ENCODE measurements at regions not wholly inside any gene's neighbourhood (a gene's known extent, or its start where the extent isn't known, plus 50 kb on each side); places are given as distances from the start of the nearest gene placed in this dataset.

- intact Hi-C loops (cut with DNase I): no loop called here
- no peak for DNase-seq
Observed at GRCh38 chr21:32065654-32066053, 192.8 kb downstream of the HUNK start.

DNA sequence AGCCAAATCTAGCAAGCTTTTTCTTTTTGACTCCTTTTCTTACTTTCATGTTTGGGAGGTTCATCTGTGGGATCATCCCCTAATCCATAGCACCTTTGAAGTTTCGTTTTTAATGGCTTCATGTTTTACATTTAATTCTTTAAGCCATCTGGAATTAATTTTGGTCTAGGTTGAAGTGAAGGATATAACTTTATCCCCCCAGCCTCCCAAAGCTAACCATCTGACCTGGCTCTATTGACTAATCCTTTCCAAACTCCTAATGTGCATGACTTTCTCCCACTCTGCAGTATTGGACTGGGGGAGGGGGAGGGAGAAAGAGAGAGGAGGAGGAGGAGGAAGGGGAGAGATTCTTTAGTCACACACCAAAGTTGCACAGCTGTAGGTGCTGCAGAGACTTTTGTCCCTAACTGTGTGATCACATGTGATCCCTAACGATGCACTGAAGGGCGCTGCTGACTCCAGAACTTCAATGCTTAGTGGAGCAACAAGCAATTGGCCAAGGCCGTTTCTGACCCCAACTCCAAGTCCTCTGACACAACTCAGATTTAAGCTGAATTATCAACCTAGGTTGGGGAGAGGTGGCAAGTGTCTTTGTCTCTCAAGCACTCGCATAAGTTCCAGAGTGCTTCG lies 191.6 kb downstream of the HUNK start:
- intact Hi-C loops (cut with DNase I): no loop called here
- peak in 1 of 42 donors; percentile 18 for DNase-seq

DNA sequence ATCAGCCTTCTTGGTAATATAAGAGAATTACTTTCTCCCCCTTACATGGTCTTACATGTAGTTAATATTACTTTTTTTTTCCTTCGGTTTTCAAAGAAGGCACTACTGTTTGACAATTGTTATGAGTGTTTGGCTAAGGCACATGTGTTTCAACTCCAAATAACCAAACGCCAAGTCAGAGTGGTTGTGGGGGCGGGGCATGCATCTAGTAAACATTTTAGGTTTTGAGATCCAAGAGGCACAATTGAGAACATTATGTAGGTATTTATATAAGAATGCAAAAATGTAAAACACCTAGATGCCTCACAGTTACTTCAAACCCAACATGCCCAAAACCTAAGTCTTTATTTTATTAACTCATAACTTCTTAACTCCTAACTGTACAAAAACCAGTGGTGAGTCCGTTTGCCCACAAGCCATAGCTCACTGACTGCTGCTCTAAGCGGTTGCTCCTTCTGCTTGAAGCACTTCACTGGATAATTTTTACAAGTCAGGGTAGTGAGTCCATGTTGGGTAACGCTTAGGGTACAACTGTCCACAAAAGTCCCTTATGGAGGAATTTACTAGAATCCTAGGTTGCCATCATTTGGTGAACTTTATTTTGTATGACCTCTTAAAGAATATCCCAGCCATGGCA lies 189.9 kb downstream of the HUNK start:
- intact Hi-C loops (cut with DNase I): no loop called here
- DNase-seq: peak in 1 of 42 donors; percentile 24

DNA sequence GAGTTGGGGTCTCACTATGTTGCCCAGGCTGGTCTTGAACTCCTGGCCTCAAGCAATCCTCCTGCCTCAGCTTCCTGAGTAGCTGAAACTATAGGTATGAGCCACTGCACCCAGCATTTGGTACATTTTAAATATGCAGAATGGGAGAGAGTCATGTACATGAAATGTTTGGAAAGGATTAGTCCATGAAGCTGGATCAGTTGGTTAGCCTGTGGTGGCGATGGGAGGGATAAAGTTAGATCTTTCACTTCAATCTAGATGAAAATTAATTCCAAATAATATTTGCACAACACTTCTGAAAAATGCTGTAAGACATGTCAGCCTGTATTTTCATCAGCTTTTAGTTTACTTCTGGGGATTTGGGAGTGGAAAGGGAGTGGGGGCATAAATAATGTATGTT lies 188.9 kb downstream of the HUNK start:
- intact Hi-C loops (cut with DNase I): no loop called here
- peak in 1 of 42 donors; percentile 16 for DNase-seq

- peak in 1 of 42 donors; percentile 26 for DNase-seq
- intact Hi-C loops (cut with DNase I): no loop called here
Observed at GRCh38 chr21:32056791-32057190, 184.0 kb downstream of the HUNK start.

DNA sequence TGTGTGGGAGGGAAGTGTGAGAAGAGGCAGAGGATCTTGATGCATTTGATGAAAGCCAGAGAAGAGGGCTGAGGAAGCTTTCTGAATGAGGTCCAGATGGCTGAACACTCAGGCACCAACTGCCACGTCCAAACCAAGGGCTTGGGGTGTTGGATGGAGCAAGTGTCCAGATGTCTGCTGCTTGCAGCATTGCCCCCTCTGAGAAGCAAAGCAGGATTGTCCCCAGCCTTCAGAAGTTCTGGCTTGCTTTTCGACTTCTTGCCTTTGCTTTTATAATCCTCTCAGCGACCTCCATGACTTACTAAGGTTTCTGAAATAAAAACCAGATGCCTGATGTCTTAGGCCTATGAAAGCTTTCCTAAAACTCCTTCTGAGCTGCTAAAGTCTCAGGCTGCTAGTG lies 182.5 kb downstream of the HUNK start:
- intact Hi-C loops (cut with DNase I): no loop called here
- DNase-seq: peak in 1 of 42 donors; percentile 31
